ENCODE measurements at regions not wholly inside any gene's neighbourhood (a gene's known extent, or its start where the extent isn't known, plus 50 kb on each side); places are given as distances from the start of the nearest gene placed in this dataset.
"Not testable (repeated sequence)": the region's sequence is repeated elsewhere in the genome, so short reads cannot be mapped to it uniquely, and the experiment has no call there.

- no peak overlapping the region for H3K27ac ChIP-seq (ENCODE audit: low read depth)
- DNase-seq (ENCODE audit: extremely low spot score) = no peak
- WGBS = 65% methylated on average over 3 of the region's 3 CpGs
- H3K4me1 ChIP-seq (ENCODE audit: insufficient read depth) = no peaks in the 10 kb centered on the region
- no peaks in the 10 kb centered on the region for H3K36me3 ChIP-seq (ENCODE audit: insufficient read depth)
- H3K4me3 ChIP-seq (ENCODE audit: low read depth, low read length) = no peak overlapping the region
Measured at GRCh38 chrX:121592884-121593283, 545.5 kb downstream of the GLUD2 start.

- WGBS = 94% methylated on average over 2 of the region's 2 CpGs
- Histone ChIP-seq H3K27ac (ENCODE audit: low read depth) (no peak overlapping the region), H3K36me3 (ENCODE audit: insufficient read depth) (no peaks in the 10 kb centered on the region), H3K4me1 (ENCODE audit: insufficient read depth) (no peaks in the 10 kb centered on the region), H3K4me3 (ENCODE audit: low read depth, low read length) (no peak overlapping the region)
- DNase-seq (ENCODE audit: extremely low spot score) = no peak
Measured at GRCh38 chrX:121598356-121598755, 550.9 kb downstream of the GLUD2 start.

- Histone ChIP-seq H3K36me3 (ENCODE audit: insufficient read depth) (no peaks in the 10 kb centered on the region), H3K27ac (ENCODE audit: low read depth) (no peak overlapping the region), H3K4me1 (ENCODE audit: insufficient read depth) (no peaks in the 10 kb centered on the region), H3K4me3 (ENCODE audit: low read depth, low read length) (no peak overlapping the region)
- 93% methylated on average over 2 of the region's 2 CpGs for WGBS
- DNase-seq (ENCODE audit: extremely low spot score) = no peak
Measured at GRCh38 chrX:121635141-121635540, 587.7 kb downstream of the GLUD2 start.

- no peaks in the 10 kb centered on the region for H3K4me1 ChIP-seq (ENCODE audit: insufficient read depth)
- no peaks in the 10 kb centered on the region for H3K36me3 ChIP-seq (ENCODE audit: insufficient read depth)
- no peak for DNase-seq (ENCODE audit: extremely low spot score)
- H3K4me3 ChIP-seq (ENCODE audit: low read depth, low read length) = no peak overlapping the region
- H3K27ac ChIP-seq (ENCODE audit: low read depth) = no peak overlapping the region
Measured at GRCh38 chrX:121639781-121640180, 592.4 kb downstream of the GLUD2 start.

GRCh38 chrX:121641560-121641959 is 594.1 kb downstream of the GLUD2 start:
- DNase-seq (ENCODE audit: extremely low spot score) = no peak
- H3K4me1 ChIP-seq (ENCODE audit: insufficient read depth) = no peaks in the 10 kb centered on the region
- no peaks in the 10 kb centered on the region for H3K36me3 ChIP-seq (ENCODE audit: insufficient read depth)
- no peak overlapping the region for H3K4me3 ChIP-seq (ENCODE audit: low read depth, low read length)
- no peak overlapping the region for H3K27ac ChIP-seq (ENCODE audit: low read depth)
- 25% methylated on average over 2 of the region's 2 CpGs for WGBS

GRCh38 chrX:121642415-121642814 is 595.0 kb downstream of the GLUD2 start:
- H3K4me1 ChIP-seq (ENCODE audit: insufficient read depth) = no peaks in the 10 kb centered on the region
- WGBS = 52% methylated on average over 1 of the region's 1 CpG
- no peak overlapping the region for H3K27ac ChIP-seq (ENCODE audit: low read depth)
- DNase-seq (ENCODE audit: extremely low spot score) = no peak
- no peaks in the 10 kb centered on the region for H3K36me3 ChIP-seq (ENCODE audit: insufficient read depth)
- H3K4me3 ChIP-seq (ENCODE audit: low read depth, low read length) = no peak overlapping the region

- no peak for DNase-seq (ENCODE audit: extremely low spot score)
- H3K36me3 ChIP-seq (ENCODE audit: insufficient read depth) = no peaks in the 10 kb centered on the region
- no peaks in the 10 kb centered on the region for H3K4me1 ChIP-seq (ENCODE audit: insufficient read depth)
- H3K27ac ChIP-seq (ENCODE audit: low read depth) = no peak overlapping the region
- no peak overlapping the region for H3K4me3 ChIP-seq (ENCODE audit: low read depth, low read length)
Measured at GRCh38 chrX:121649417-121649816, 602.0 kb downstream of the GLUD2 start.

- no peak for DNase-seq (ENCODE audit: extremely low spot score)
Measured at GRCh38 chrX:121655276-121655675, 607.9 kb downstream of the GLUD2 start.

GRCh38 chrX:121666171-121666570 is 618.8 kb downstream of the GLUD2 start:
- Histone ChIP-seq H3K36me3 (ENCODE audit: insufficient read depth) (no peaks in the 10 kb centered on the region), H3K27ac (ENCODE audit: low read depth) (no peak overlapping the region), H3K4me3 (ENCODE audit: low read depth, low read length) (no peak overlapping the region), H3K4me1 (ENCODE audit: insufficient read depth) (no peaks in the 10 kb centered on the region)
- 71% methylated on average over 4 of the region's 4 CpGs for WGBS
- no peak for DNase-seq (ENCODE audit: extremely low spot score)

More at GRCh38 chrX:121655276-121655675, 607.9 kb downstream of the GLUD2 start:
- Histone ChIP-seq H3K27ac (ENCODE audit: low read depth) (no peak overlapping the region), H3K36me3 (ENCODE audit: insufficient read depth) (no peaks in the 10 kb centered on the region), H3K4me3 (ENCODE audit: low read depth, low read length) (no peak overlapping the region), H3K4me1 (ENCODE audit: insufficient read depth) (no peaks in the 10 kb centered on the region)

- WGBS = 74% methylated on average over 2 of the region's 2 CpGs
- H3K27ac ChIP-seq (ENCODE audit: low read depth) = no peak overlapping the region
- no peak overlapping the region for H3K4me3 ChIP-seq (ENCODE audit: low read depth, low read length)
- H3K36me3 ChIP-seq (ENCODE audit: insufficient read depth) = no peaks in the 10 kb centered on the region
- no peaks in the 10 kb centered on the region for H3K4me1 ChIP-seq (ENCODE audit: insufficient read depth)
- DNase-seq (ENCODE audit: extremely low spot score) = no peak
Measured at GRCh38 chrX:121671649-121672048, 624.2 kb downstream of the GLUD2 start.

- not testable (repeated sequence) for H3K36me3 ChIP-seq (ENCODE audit: insufficient read depth); H3K4me1 ChIP-seq (ENCODE audit: insufficient read depth); H3K27ac ChIP-seq (ENCODE audit: low read depth); H3K4me3 ChIP-seq (ENCODE audit: low read depth, low read length); DNase-seq (ENCODE audit: extremely low spot score)
- 71% methylated on average over 1 of the region's 1 CpG for WGBS
Measured at GRCh38 chrX:121709236-121709635, 661.8 kb downstream of the GLUD2 start.

- DNase-seq (ENCODE audit: extremely low spot score) = no peak
- 89% methylated on average over 1 of the region's 1 CpG for WGBS
- H3K4me3 ChIP-seq (ENCODE audit: low read depth, low read length) = no peak overlapping the region
- H3K27ac ChIP-seq (ENCODE audit: low read depth) = no peak overlapping the region
- no peaks in the 10 kb centered on the region for H3K36me3 ChIP-seq (ENCODE audit: insufficient read depth)
- no peaks in the 10 kb centered on the region for H3K4me1 ChIP-seq (ENCODE audit: insufficient read depth)
Measured at GRCh38 chrX:121733514-121733913, 686.1 kb downstream of the GLUD2 start.

GRCh38 chrX:121746105-121746504 is 698.7 kb downstream of the GLUD2 start:
- 90% methylated on average over 2 of the region's 2 CpGs for whole genome bisulfite sequencing
- Histone ChIP-seq H3K36me3 (ENCODE audit: insufficient read depth) (no peaks in the 10 kb centered on the region), H3K4me1 (ENCODE audit: insufficient read depth) (no peaks in the 10 kb centered on the region), H3K4me3 (ENCODE audit: low read depth, low read length) (no peak overlapping the region), H3K27ac (ENCODE audit: low read depth) (no peak overlapping the region)
- no peak for DNase-seq (ENCODE audit: extremely low spot score)

- not testable (repeated sequence) for H3K27ac ChIP-seq (ENCODE audit: low read depth); H3K36me3 ChIP-seq (ENCODE audit: insufficient read depth); H3K4me1 ChIP-seq (ENCODE audit: insufficient read depth); H3K4me3 ChIP-seq (ENCODE audit: low read depth, low read length); DNase-seq (ENCODE audit: extremely low spot score)
- 82% methylated on average over 1 of the region's 1 CpG for WGBS
Measured at GRCh38 chrX:121753602-121754001, 706.2 kb downstream of the GLUD2 start.

- no peak overlapping the region for H3K4me3 ChIP-seq (ENCODE audit: low read depth, low read length)
- no peak for DNase-seq (ENCODE audit: extremely low spot score)
- 72% methylated on average over 2 of the region's 2 CpGs for WGBS
Measured at GRCh38 chrX:121754301-121754700, 706.9 kb downstream of the GLUD2 start.

More at GRCh38 chrX:121754301-121754700, 706.9 kb downstream of the GLUD2 start:
- Histone ChIP-seq H3K4me1 (ENCODE audit: insufficient read depth) (no peaks in the 10 kb centered on the region), H3K36me3 (ENCODE audit: insufficient read depth) (no peaks in the 10 kb centered on the region), H3K27ac (ENCODE audit: low read depth) (no peak overlapping the region)
